Activated naive CD4-positive, alpha-beta T cell treated with anti-CD3 and anti-CD28 coated beads, Interleukin-2, amount 50 U/mL, for 72 hours (primary cell): ENCODE measurements at regions not wholly inside any gene's neighbourhood (a gene's known extent, or its start where the extent isn't known, plus 50 kb on each side); places are given as distances from the start of the nearest gene placed in this dataset.
"Not testable (repeated sequence)": the region's sequence is repeated elsewhere in the genome, so short reads cannot be mapped to it uniquely, and the experiment has no call there.

Experiments
- ATAC-seq, 2 donors: fragments of 150-1000 bp; cut with Tn5 transposase; 2 replicates each; pipeline ENCODE4 v1.10.0; 2021; ENCODE audit warnings: mild to moderate bottlenecking in 2 of 2, moderate library complexity in 2 of 2
- DNase-seq, 2 donors: peaks; one replicate each; pipeline ENCODE4 v3.0.0; 2021 to 2022; ENCODE audit warnings: low spot score in 2 of 2
- H3K27ac Mint-ChIP-seq, 2 donors: one replicate each; pipeline ENCODE4 v1.8.0; 2022; ENCODE audit warnings: mild to moderate bottlenecking in 2 of 2, mixed read lengths in 2 of 2
- H3K36me3 Mint-ChIP-seq, 2 donors: one replicate each; pipeline ENCODE4 v1.8.0; 2022; ENCODE audit warnings: mixed read lengths in 2 of 2
- H3K9me3 Mint-ChIP-seq, 2 donors: one replicate each; pipeline ENCODE4 v1.8.0; 2022; ENCODE audit warnings: mixed read lengths in 2 of 2

DNA sequence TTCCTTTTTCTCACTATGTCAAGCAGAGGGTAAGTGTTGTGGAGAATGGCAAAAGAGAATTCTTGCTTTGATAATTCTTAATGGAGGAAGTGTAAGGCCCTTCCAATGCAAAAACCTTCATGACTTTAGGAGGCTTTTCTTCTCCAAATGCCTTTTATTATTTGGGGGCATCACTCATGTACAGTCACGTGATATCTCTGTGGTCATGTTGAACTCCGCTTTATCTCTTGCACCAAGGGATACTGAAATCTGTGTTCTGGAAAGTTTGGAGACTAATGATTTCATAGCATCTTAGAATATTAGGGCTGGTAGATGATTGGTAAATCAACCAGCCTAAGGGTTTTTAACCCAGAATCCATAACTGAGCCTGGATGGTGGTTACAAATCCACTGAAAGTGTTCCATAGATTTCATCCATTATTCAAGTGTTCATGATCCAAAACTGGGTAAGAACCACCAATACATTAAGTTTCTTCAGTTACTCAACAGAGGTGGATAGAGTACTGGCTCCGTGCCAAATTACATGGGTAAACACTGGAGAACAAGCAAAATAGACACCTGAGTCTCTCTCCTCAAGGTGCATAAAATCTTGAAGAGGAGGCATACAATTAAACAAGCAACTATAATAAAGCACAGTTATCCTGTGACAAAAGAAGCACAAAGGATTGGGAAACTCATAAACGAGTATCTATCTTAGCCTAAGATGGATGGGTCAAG is 169.6 kb upstream of the EPHA4 start:
- no peak for DNase-seq

DNA sequence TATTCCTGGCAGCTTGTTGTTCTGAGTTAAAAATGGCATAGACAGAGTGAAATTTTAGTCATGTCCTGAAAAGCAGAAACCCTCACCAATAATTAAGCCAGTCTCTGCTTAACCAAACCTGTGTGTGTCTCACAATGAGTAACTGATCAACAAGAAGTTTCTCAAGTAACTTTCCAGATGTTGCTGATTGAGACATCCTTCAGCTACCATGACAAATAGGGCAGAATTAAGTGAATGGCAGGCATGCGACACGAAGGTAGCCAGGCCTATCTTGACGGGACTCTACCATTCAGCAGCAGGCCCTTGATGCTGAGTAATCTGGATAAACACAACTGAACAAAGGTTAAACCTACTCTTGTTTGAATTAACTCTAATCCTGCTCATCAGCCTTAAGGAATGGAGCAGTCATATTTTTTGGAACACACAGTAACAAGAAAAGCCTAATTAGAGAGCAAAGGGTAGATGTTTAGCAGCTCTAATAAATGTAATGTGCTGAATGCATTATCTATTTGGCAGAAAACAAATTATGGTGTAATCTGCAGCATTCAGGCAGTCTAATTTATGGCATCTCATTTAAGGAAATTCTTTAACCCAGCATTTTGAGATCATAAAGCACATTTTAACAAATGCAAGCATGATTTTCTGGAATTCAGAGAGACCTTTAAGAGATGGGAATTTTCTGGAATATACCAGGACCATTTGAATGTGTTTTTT is 159.5 kb upstream of the EPHA4 start:
- ATAC-seq (no peak), DNase-seq (no peak)
- Mint-ChIP-seq H3K9me3 (peaks cover 0 to 6% of the 10 kb centered on the region in 2 donors), H3K27ac (no peak overlapping the region), H3K36me3 (peaks cover 0 to 5% of the 10 kb centered on the region in 2 donors)

More for the DNA sequence above, 169.6 kb upstream of the EPHA4 start:
- ATAC-seq = no peak
- Mint-ChIP-seq H3K36me3 (no peaks in the 10 kb centered on the region), H3K27ac (no peak overlapping the region), H3K9me3 (peaks cover 5 to 15% of the 10 kb centered on the region in 2 donors)

DNA sequence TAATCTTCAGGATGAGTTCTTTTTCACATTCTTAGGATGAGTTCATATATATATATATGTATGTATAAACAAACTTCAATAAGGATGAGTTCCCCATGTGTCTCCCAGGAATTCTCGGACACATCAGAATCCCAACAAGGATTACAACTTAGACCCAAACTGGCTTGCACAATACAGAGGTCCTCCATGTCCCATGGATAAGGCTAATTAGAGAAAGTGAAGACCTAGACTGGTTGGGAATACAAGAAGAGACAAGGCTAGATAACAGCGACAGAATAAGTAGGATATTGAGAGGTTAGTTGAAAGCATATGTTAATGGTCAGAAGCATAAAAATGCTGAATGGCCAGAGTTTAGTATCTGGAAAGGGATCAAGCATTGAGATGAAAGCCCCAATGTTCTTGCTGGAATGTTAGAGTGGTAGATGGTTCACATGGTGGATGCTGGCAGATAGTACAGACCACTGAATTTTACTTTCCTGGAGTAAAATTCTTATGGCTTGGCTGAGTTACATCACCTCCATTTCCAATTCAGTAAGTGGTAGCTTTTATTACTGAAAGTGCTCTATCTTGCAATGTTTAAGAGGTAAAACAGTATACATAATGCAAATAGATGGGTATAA is 154.9 kb upstream of the EPHA4 start:
- DNase-seq (no peak), ATAC-seq (peak; percentile 39 to 57)
- H3K36me3 Mint-ChIP-seq = no peaks in the 10 kb centered on the region
- H3K9me3 Mint-ChIP-seq = peaks cover 13 to 15% of the 10 kb centered on the region in 2 donors
- H3K27ac Mint-ChIP-seq = no peak overlapping the region

DNA sequence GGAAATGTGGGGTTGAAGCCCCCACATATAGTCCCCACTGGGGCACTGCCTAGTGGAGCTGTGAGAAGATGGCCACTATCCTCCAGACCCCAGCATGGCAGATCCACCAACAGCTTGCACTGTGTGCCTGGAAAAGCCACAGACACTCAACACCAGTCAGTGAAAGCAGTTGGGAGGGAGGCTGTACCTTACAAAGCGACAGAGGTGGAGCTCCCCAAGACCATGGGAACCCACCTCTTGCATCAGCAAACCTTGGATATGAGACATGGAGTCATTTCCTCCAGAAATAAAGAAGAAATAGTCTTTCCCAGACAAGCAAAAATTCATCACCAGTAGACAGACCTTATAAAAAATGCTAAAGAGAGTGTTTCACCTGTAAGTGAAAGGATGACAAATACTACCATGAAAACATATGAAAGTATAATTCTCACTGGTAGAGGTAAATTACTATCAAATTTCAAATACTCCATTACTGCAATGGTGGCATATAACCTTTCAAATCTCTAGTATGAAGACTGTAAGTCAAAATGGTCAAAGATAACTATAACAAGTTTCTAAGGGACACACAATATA is 152.6 kb upstream of the EPHA4 start:
- Mint-ChIP-seq H3K27ac (peak overlapping the region; percentile 45 to 82), H3K9me3 (peaks cover 13 to 17% of the 10 kb centered on the region in 2 donors), H3K36me3 (no peaks in the 10 kb centered on the region)
- ATAC-seq = peak; percentile 51 to 68
- no peak for DNase-seq

DNA sequence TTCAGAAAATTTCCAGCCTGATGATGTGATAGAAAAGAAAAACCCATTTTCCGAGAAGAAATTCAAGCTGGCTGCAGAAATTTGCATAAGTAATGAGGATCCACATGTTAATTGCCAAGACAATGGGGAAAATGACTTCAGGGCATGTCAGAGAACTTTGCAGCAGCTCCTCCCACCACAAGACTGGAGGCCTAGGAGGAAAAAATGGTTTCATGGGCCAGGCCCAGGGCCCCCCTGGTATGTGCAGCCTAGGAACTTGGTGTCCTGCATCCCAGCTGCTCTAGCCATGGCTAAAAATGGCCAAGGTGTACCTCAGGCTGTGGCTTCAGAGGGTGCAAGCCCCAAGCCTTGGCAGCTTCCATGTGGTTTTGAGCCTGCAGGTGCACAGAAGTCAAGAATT is 152.0 kb upstream of the EPHA4 start:
- DNase-seq, H3K36me3 Mint-ChIP-seq, H3K27ac Mint-ChIP-seq: not testable (repeated sequence)
- peak; percentile 23 to 30 for ATAC-seq
- peaks cover 13 to 21% of the 10 kb centered on the region in 2 donors for H3K9me3 Mint-ChIP-seq

DNA sequence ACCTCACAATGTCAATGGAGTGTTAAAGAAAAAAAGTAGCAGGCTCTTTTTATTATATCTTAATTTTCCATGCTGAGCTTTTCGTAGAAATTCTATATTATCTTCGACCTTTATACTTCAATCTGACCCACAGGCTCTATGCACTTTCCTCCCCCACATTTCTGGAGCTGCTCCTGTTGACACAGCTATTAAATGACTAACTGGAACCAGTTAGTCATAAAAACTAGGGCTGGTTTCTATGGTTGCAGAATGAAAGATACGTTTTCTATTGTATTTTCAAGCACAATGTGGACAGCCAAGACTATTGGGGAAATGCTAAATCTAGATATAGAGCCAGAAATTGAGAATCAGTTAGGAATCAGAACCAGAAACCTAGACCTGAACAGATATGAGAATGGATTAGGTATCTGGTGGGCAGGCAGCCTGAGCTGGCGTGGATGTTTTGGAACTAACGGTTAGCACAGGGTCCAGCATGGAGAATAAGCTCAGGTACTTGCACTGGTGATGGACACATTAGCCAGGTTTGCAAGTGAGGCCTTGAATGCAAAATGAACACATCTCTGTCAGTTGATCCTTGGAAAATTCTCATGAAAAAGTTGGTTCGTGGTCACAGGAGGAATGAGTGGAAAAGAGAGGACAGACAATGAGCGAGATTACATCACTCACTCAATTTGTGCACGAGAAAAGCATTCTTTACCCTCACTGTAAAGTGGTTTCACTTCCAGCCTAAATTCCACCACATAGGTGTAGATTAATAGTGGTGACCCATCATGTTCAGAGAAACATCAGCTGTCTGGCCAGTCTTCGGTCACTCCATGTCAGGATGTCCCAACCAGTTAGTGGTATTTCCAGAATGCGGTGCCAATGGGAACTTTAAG is 144.6 kb upstream of the EPHA4 start:
- no peaks in the 10 kb centered on the region for H3K36me3 Mint-ChIP-seq
- no peak overlapping the region for H3K27ac Mint-ChIP-seq
- ATAC-seq (no peak), DNase-seq (no peak)
- peaks cover 0 to 9% of the 10 kb centered on the region in 2 donors for H3K9me3 Mint-ChIP-seq

DNA sequence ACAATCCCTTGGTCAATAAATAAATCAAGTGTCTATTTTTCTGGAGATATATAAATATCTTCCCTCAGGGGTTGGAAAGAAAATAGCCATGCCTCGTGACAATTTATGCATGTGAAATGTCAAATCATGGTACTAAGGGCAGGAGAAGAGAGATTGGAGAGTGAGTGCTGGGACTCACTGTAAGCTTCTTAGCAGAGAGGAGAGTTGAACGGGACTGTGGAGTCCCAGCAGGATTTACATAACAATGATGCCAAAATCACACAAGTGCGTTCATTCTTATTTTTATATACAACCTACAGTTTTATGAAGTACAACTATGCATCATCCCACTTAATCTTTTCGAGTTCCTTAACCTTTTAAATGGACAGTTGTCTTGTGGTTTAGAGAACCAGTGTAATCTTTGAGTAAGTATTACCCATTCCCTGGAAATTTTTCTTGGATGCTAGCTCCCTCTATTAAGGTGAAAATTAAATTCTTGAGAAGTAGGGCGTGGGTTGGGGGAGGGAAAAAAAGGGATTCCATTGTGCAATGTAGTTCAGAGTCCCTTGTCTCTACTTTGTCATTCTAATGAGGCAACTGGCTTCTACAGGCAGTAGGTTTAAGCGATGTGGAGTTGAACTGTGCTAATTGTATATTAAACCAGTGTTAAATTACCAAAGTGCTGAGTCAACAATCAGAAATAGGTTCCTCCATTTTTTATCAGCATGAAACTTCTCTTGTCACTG is 143.6 kb upstream of the EPHA4 start:
- H3K9me3 Mint-ChIP-seq = peaks cover 0 to 9% of the 10 kb centered on the region in 2 donors
- no peak overlapping the region for H3K27ac Mint-ChIP-seq
- DNase-seq = no peak
- no peak for ATAC-seq
- H3K36me3 Mint-ChIP-seq = no peaks in the 10 kb centered on the region

DNA sequence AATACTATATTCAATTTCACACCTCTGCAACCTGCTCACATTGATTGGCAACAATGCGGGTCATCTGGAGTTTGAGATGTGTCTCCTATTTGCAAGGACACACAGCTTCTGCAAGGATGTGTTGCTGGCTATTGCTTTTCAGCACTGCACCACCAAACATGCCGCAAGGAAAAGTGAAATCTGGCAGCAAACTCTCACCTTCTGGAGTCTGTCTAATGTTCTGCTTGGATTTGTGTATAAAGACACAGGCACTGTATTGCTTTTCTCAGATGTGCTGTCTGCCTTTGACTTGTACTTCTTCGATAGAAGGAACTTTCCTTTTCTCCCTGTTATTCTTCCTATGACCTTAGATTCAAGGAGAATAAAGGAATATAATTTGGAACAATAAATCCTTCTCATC is 138.6 kb upstream of the EPHA4 start:
- no peak for DNase-seq
- no peak for ATAC-seq
- no peaks in the 10 kb centered on the region for H3K36me3 Mint-ChIP-seq
- peaks cover 0 to 13% of the 10 kb centered on the region in 2 donors for H3K9me3 Mint-ChIP-seq
- H3K27ac Mint-ChIP-seq = no peak overlapping the region

DNA sequence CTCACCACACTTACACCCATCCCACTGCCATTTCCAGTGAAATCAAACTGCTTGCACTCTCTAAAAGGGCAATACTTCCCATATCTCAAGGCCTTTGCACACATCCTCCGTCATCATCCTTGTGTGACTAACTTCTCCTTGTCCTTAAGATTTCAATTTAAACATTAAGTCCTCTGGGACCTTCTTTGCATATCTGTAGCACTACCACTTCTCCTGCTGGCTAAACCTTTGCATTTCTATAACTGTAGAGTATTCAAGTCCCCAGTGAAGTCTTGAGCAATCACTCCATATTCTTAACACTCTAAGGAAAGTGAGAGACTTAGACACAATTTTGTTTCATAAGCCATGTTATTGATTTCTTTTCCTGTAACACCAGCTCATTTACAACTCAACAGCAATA is 136.8 kb upstream of the EPHA4 start:
- no peak overlapping the region for H3K27ac Mint-ChIP-seq
- DNase-seq = no peak
- peaks cover 0 to 13% of the 10 kb centered on the region in 2 donors for H3K9me3 Mint-ChIP-seq
- no peaks in the 10 kb centered on the region for H3K36me3 Mint-ChIP-seq
- no peak for ATAC-seq

DNA sequence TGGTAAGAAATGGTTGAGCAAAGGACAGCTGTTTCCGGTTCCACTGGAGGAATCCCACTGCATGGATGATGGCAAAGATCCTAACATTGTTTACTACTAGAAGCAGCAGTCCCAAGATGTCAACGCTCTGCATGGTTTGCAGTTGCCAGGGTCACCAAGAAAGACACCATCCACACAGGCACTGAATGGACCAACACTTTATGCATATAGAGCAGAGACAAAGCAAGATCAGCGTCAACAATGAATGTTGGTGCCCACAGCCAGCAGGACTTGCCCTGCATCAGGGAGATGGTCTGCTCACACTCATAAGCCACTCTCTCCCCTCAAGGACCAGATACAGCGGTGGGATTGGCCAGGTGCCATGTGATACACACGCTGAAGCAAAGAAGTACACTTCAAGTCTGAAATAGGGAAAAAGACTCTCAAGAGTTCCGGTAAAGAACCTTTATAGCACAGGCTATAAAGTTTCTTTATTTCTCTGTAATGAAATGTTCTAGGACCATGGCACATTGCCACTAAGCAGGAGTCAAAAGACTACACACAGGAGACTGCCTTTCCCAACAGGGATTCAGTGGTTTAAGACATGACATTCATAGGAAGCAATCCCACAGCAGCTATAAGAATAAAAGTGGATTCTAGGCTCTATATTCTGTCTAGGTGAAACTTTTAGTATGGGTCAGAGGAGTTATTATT is 133.2 kb upstream of the EPHA4 start:
- DNase-seq (no peak), ATAC-seq (no peak)
- Mint-ChIP-seq H3K9me3 (peaks cover 0 to 9% of the 10 kb centered on the region in 2 donors), H3K36me3 (no peaks in the 10 kb centered on the region), H3K27ac (no peak overlapping the region)

DNA sequence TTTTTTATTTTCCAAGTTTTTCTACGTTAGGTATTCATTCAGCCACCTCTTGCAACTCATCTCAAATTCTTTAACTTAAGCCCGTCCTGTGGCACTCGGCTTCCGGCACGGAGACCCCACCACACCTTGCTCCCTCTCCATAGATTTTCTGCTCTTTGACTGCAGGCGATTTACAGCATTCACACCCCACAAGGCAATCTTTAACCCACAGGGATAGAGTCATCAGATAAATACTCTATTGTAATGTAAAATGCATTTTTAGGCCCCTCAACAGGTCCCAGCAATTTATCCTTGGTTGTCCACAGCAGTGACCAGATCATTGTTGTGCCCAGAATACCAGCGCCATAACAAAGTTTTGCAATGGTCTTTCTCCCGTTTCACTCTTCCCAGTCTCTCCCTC is 132.3 kb upstream of the EPHA4 start:
- ATAC-seq (no peak), DNase-seq (no peak)
- Mint-ChIP-seq H3K36me3 (no peaks in the 10 kb centered on the region), H3K27ac (no peak overlapping the region), H3K9me3 (peaks cover 0 to 9% of the 10 kb centered on the region in 2 donors)

DNA sequence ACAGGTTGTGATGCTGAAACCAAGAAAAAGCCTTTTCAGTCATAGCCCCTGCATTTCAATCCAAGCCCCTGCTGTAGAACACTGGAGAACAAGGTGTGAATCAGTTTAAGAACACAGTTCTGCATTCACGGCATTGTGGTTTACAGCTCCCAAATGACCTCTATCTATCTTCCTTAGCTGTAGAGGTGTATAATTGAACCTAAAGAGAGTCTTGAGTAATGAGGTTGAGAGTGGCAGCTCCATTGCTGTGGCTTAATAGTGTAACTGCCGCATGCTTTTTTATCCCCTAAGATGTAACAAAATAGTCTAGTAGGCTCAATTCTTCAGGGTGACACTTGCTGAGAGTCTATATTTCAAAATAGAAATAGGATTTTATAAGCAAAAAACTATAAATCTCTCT is 121.3 kb upstream of the EPHA4 start:
- Mint-ChIP-seq H3K36me3 (no peaks in the 10 kb centered on the region), H3K9me3 (peaks cover 0 to 7% of the 10 kb centered on the region in 2 donors), H3K27ac (no peak overlapping the region)
- ATAC-seq = no peak
- no peak for DNase-seq

DNA sequence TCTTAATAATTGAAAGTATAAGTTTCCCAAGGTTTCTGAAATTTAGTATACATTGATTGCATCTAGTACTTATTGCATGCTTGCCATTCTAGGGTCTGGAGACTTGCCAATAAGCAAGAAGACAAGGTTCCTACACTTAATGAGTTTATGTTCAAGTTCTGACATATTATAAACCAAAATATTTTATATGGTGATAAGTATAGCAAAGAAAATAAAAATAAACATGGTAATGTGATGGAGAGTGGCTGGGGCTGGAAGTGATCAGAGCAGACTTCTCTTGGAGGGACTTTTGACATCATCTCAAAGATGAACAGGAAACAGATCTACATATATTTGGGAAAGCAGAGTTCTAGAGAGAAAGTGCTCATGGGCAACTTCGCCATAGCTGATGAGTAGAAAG is 119.5 kb upstream of the EPHA4 start:
- Mint-ChIP-seq H3K9me3 (peaks cover 0 to 7% of the 10 kb centered on the region in 2 donors), H3K36me3 (no peaks in the 10 kb centered on the region), H3K27ac (no peak overlapping the region)
- ATAC-seq (no peak), DNase-seq (no peak)

DNA sequence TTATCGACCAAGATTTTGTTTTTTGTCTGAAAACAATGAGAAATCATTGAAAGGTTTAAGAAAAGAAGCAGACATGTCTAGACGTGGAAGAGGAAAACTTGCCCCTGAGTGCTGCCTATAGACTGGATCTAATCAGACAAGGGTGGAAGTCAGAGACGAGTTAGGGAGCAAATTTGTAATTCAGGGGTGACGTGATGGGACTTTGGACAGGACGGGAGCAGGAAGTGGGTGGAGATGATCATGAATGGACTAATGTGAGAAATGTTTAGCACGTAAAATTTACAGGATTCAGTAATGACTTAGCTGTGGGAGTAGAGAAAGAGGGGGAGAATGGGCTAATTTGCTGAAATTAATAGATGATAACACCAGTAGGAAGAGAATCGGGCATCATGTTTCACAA is 117.0 kb upstream of the EPHA4 start:
- Mint-ChIP-seq H3K9me3 (peaks cover 0 to 7% of the 10 kb centered on the region in 2 donors), H3K27ac (no peak overlapping the region), H3K36me3 (no peaks in the 10 kb centered on the region)
- ATAC-seq = no peak
- DNase-seq = no peak

DNA sequence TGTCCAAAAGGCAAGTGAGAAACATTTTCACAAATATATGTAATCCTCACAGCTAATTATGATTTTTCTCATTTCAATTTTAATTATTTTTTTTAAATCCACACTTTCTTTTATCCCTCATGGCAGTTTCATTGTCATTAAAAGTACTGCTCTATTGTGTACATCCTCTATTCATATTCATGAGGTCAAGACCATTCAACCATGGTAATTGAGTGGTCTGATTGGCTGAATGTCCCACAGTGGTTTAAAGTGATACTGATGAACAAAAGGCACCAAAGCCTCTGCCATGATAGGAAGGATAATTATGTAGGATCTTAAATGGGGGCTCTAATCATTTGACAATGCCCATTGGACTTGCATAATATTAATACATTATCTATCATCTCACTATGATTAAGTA is 108.4 kb upstream of the EPHA4 start:
- Mint-ChIP-seq H3K36me3 (no peaks in the 10 kb centered on the region), H3K27ac (no peak overlapping the region), H3K9me3 (no peaks in the 10 kb centered on the region)
- no peak for ATAC-seq
- no peak for DNase-seq
